ENCODE measurements at regions not wholly inside any gene's neighbourhood (a gene's known extent, or its start where the extent isn't known, plus 50 kb on each side); places are given as distances from the start of the nearest gene placed in this dataset.

DNA sequence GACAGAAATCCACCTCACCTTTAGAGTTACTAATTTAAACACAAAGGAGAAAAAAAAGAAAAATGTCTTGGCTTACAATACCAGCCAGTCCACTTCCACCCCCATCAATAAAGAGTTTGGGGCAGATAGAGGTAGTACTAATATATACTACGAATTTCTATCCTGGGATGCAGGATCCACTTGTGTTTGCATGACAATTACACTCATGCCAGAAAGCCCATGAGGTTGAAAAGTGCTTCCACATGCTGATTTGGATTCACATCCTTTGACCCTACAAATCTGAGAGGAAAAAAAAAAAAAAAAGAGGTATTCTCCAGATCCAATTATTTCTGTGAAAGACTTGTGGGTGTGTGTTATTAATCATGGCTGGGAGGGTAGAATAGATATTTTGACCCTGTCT is 335.2 kb downstream of the SLITRK1 start:
- TF ChIP-seq EZH2 (IDR thresholded peaks at IDR 0.05) (no peak), POLR2AphosphoS5 (IDR thresholded peaks at IDR 0.05; ENCODE audit: borderline replicate concordance, low read depth, low read length) (no peak)

Measured in SK-N-MC (cell line).